HEK293T (cell line): ENCODE measurements at regions not wholly inside any gene's neighbourhood (a gene's known extent, or its start where the extent isn't known, plus 50 kb on each side); places are given as distances from the start of the nearest gene placed in this dataset.

Experiments used
- ARNT ChIP-seq: fragments of 450-650 bp; IDR thresholded peaks from 2 replicates; pipeline ENCODE4 v1.6.1; 2017; ENCODE audit warnings: mild to moderate bottlenecking
- BHLHE40 ChIP-seq: fragments of 450-650 bp; IDR thresholded peaks from 2 replicates; pipeline ENCODE4 v1.6.1; 2016; ENCODE audit warnings: mild to moderate bottlenecking, moderate library complexity, borderline replicate concordance
- FOXA1 ChIP-seq: fragments of 450-650 bp; IDR thresholded peaks from 2 replicates; pipeline ENCODE4 v1.6.1; 2016; ENCODE audit warnings: mild to moderate bottlenecking
- FOXK2 ChIP-seq: fragments of 450-650 bp; IDR thresholded peaks from 2 replicates; pipeline ENCODE4 v1.6.1; 2016; ENCODE audit warnings: mild to moderate bottlenecking
- FOXM1 ChIP-seq: fragments of 450-650 bp; IDR thresholded peaks from 2 replicates; pipeline ENCODE4 v1.6.1; 2017; ENCODE audit warnings: mild to moderate bottlenecking, borderline replicate concordance
- L3MBTL2 ChIP-seq: fragments of 450-650 bp; conservative IDR thresholded peaks from 2 replicates; pipeline ENCODE4 v1.6.1; 2016; ENCODE audit warnings: mild to moderate bottlenecking
- PKNOX1 ChIP-seq: fragments of 450-650 bp; IDR thresholded peaks from 2 replicates; pipeline ENCODE4 v1.6.1; 2016
- SP1 ChIP-seq: fragments of 450-650 bp; IDR thresholded peaks from 2 replicates; pipeline ENCODE4 v1.6.1; 2017
- SUZ12 ChIP-seq: fragments of 450-650 bp; IDR thresholded peaks from 2 replicates; pipeline ENCODE4 v1.6.1; 2016; ENCODE audit warnings: mild to moderate bottlenecking
- TARDBP ChIP-seq: fragments of 450-650 bp; IDR thresholded peaks from 2 replicates; pipeline ENCODE4 v1.6.1; 2016

GRCh38 chr15:94815110-94815731, 583.9 kb downstream of the MCTP2 start:
- TF ChIP-seq SP1 (no peak), SUZ12 (no peak), FOXK2 (no peak), ARNT (no peak), FOXA1 (no peak), BHLHE40 (no peak), PKNOX1 (no peak), TARDBP (no peak), FOXM1 (no peak), L3MBTL2 (no peak)
